ENCODE measurements at regions not wholly inside any gene's neighbourhood (a gene's known extent, or its start where the extent isn't known, plus 50 kb on each side); places are given as distances from the start of the nearest gene placed in this dataset.
A peak's percentile ranks its signal among the peaks of the same experiment; 100 is the strongest.

DNA sequence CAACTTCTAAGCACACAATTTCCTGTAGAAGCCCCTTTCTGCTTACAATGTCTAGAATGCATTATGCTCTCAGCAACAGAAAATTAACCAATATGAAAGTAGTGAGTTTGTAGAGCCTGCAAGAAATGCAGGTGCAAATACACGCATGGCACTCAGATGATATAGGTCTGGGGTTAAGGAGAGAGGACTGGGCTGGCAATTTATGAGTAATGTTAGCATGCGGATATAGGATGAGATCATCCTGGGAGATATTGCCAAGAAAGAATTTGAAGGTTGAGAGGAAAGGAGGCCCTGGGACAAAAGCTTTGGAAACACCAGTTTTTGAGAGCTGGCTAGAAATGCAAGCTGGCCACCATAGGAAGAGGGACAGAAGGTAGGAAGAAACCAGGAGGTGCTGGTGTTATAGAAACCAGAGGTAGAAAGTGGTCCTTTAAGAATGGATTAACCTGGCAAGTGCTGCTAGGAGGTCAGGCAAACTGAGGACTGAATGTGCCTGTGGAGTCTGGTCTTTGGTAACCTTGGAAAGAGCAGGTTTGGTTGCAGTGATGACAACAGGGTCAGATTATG, 183.2 kb upstream of the MYLIP start (continued):
- TF ChIP-seq PRDM4 (tag by site-specific recombination; IDR thresholded peaks at IDR 0.05), result no peak
- TF ChIP-seq ZNF404 (tag by site-specific recombination; IDR thresholded peaks at IDR 0.05), result no peak
- TF ChIP-seq ZBTB48 (tag by site-specific recombination; IDR thresholded peaks at IDR 0.05), result no peak
- TF ChIP-seq OVOL3 (tag by site-specific recombination; IDR thresholded peaks at IDR 0.05), result no peak
- peak; percentile 29; the same call in 1 of the 2 replicates for TF ChIP-seq ZEB2 (tag by site-specific recombination; IDR thresholded peaks at IDR 0.05)
- no peak for TF ChIP-seq ZNF354C (tag by site-specific recombination; IDR thresholded peaks at IDR 0.05; ENCODE audit: borderline replicate concordance, low read depth)
- 0 out of 2 replicates have a peak, but pooled peaks have one; percentile 27 for TF ChIP-seq ZNF629 (tag by site-specific recombination; IDR thresholded peaks at IDR 0.05)
- TF ChIP-seq ZNF174 (tag by site-specific recombination; IDR thresholded peaks at IDR 0.05), result no peak
- no peak for TF ChIP-seq ZNF426 (tag by site-specific recombination; IDR thresholded peaks at IDR 0.05)
- no peak for TF ChIP-seq ZNF133 (tag by site-specific recombination; IDR thresholded peaks at IDR 0.05)
- TF ChIP-seq ZNF394 (tag by site-specific recombination; IDR thresholded peaks at IDR 0.05; ENCODE audit: borderline replicate concordance), result no peak
- no peak for TF ChIP-seq SP3 (tag by site-specific recombination; IDR thresholded peaks at IDR 0.05)
- no peak for TF ChIP-seq TRIM28 (IDR thresholded peaks at IDR 0.05; ENCODE audit: borderline replicate concordance, low read length)
- no peak for TF ChIP-seq ZNF843 (tag by site-specific recombination; IDR thresholded peaks at IDR 0.05)
- no peak for TF ChIP-seq RBAK (tag by site-specific recombination; IDR thresholded peaks at IDR 0.05)
- no peak for TF ChIP-seq ZNF658 (tag by site-specific recombination; IDR thresholded peaks at IDR 0.05)
- TF ChIP-seq ZNF214 (tag by site-specific recombination; IDR thresholded peaks at IDR 0.05; ENCODE audit: borderline replicate concordance), result no peak
- TF ChIP-seq, protein P1, sequence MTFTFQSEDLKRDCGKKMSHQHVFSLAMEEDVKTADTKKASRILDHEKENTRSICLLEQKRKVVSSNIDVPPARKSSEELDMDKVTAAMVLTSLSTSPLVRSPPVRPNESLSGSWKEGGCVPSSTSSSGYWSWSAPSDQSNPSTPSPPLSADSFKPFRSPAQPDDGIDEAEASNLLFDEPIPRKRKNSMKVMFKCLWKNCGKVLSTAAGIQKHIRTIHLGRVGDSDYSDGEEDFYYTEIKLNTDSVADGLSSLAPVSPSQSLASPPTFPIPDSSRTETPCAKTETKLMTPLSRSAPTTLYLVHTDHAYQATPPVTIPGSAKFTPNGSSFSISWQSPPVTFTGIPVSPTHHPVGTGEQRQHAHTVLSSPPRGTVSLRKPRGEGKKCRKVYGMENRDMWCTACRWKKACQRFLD (tag by site-specific recombination; IDR thresholded peaks at IDR 0.05), result no peak
- TF ChIP-seq ZNF433 (tag by site-specific recombination; IDR thresholded peaks at IDR 0.05; ENCODE audit: low read depth), result no peak
- no peak for TF ChIP-seq YY2 (tag by site-specific recombination; IDR thresholded peaks at IDR 0.05)
- TF ChIP-seq ZNF341 (tag by site-specific recombination; IDR thresholded peaks at IDR 0.05; ENCODE audit: low read depth), result no peak
- TF ChIP-seq ZNF561 (tag by site-specific recombination; IDR thresholded peaks at IDR 0.05; ENCODE audit: borderline replicate concordance), result no peak
- TF ChIP-seq ZNF549 (tag by site-specific recombination; IDR thresholded peaks at IDR 0.05), result no peak
- TF ChIP-seq ZNF175 (tag by site-specific recombination; IDR thresholded peaks at IDR 0.05), result no peak
- no peak for TF ChIP-seq ZNF76 (tag by site-specific recombination; IDR thresholded peaks at IDR 0.05; ENCODE audit: borderline replicate concordance, low read depth)
- TF ChIP-seq ZNF677 (tag by site-specific recombination; IDR thresholded peaks at IDR 0.05), result no peak
- TF ChIP-seq ZNF157 (tag by site-specific recombination; IDR thresholded peaks at IDR 0.05), result no peak
- TF ChIP-seq ZNF510 (tag by site-specific recombination; IDR thresholded peaks at IDR 0.05; ENCODE audit: insufficient replicate concordance), result no peak
- no peak for TF ChIP-seq ZNF350 (tag by site-specific recombination; IDR thresholded peaks at IDR 0.05)
- no peak for TF ChIP-seq ZNF202 (tag by site-specific recombination; IDR thresholded peaks at IDR 0.05; ENCODE audit: borderline replicate concordance)
- TF ChIP-seq, protein P2, sequence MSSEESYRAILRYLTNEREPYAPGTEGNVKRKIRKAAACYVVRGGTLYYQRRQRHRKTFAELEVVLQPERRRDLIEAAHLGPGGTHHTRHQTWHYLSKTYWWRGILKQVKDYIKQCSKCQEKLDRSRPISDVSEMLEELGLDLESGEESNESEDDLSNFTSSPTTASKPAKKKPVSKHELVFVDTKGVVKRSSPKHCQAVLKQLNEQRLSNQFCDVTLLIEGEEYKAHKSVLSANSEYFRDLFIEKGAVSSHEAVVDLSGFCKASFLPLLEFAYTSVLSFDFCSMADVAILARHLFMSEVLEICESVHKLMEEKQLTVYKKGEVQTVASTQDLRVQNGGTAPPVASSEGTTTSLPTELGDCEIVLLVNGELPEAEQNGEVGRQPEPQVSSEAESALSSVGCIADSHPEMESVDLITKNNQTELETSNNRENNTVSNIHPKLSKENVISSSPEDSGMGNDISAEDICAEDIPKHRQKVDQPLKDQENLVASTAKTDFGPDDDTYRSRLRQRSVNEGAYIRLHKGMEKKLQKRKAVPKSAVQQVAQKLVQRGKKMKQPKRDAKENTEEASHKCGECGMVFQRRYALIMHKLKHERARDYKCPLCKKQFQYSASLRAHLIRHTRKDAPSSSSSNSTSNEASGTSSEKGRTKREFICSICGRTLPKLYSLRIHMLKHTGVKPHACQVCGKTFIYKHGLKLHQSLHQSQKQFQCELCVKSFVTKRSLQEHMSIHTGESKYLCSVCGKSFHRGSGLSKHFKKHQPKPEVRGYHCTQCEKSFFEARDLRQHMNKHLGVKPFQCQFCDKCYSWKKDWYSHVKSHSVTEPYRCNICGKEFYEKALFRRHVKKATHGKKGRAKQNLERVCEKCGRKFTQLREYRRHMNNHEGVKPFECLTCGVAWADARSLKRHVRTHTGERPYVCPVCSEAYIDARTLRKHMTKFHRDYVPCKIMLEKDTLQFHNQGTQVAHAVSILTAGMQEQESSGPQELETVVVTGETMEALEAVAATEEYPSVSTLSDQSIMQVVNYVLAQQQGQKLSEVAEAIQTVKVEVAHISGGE (tag by site-specific recombination; conservative IDR thresholded peaks at IDR 0.05; ENCODE audit: low read depth), result no peak
- no peak for TF ChIP-seq ZFP3 (tag by site-specific recombination; IDR thresholded peaks at IDR 0.05; ENCODE audit: low read depth)
- TF ChIP-seq ZNF624 (tag by site-specific recombination; IDR thresholded peaks at IDR 0.05), result no peak
- TF ChIP-seq, protein P3, sequence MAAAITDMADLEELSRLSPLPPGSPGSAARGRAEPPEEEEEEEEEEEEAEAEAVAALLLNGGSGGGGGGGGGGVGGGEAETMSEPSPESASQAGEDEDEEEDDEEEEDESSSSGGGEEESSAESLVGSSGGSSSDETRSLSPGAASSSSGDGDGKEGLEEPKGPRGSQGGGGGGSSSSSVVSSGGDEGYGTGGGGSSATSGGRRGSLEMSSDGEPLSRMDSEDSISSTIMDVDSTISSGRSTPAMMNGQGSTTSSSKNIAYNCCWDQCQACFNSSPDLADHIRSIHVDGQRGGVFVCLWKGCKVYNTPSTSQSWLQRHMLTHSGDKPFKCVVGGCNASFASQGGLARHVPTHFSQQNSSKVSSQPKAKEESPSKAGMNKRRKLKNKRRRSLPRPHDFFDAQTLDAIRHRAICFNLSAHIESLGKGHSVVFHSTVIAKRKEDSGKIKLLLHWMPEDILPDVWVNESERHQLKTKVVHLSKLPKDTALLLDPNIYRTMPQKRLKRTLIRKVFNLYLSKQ (tag by site-specific recombination; IDR thresholded peaks at IDR 0.05; ENCODE audit: borderline replicate concordance), result no peak
